Left ventricle myocardium superior (tissue), 1 donor: ENCODE measurements at regions not wholly inside any gene's neighbourhood (a gene's known extent, or its start where the extent isn't known, plus 50 kb on each side); places are given as distances from the start of the nearest gene placed in this dataset.
"Not testable (repeated sequence)": the region's sequence is repeated elsewhere in the genome, so short reads cannot be mapped to it uniquely, and the experiment has no call there.

Experiments
- ATAC-seq: fragments of 200-7000 bp; cut with Tn5 transposase; one replicate; pipeline ENCODE4 v1.9.1; 2020; ENCODE audit warnings: mild to moderate bottlenecking, moderate library complexity
- DNase-seq: peaks from one replicate; pipeline ENCODE4 v3.0.0-alpha.2; 2020
- intact Hi-C: fragments of 100-400 bp; cut with micrococcal nuclease; formaldehyde crosslinking; loops from one replicate; pipeline ENCODE4 v1.11.0; 2022
- donor health status: DM: no; HTN: yes; CAD: no; lungs with severe emphysema.

DNA sequence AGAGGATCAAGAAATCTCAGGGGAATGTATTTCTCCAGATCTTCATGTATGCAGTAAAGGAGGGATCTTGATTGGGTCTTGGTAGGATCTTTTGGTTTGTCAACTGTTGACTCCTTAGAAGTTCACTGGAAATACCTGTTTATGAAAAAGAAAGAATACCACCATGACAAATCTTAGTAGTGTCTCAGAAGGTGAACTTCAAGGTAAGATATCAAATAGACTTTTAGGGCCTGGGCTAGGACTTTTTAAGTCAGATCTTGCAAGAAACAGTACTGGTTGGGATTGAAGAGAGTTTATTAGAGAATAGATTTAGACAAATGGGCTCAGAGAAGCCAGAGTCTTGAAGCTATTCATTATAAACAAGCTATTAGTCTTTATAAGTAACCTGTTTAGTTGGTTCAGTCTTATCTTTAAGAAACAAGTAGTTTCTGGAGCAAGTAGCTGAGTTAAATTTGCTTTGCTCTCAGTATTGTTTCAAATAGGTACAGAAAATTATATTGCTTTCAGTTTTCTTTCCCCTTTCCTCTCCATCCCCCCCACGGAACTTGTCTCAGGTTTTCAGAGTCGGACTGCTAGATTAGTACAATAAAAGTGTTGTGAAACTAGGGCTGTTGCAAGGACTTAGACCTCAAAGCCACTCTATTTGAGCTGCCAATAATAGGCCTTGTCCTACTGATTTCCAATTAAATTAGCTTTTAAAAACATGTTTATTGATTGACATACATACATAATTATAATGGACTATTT lies 529.1 kb upstream of the CITED2 start:
- intact Hi-C loops = no loop called here
- ATAC-seq (no peak), DNase-seq (no peak)

GRCh38 chr6:139895205-139895793 lies 520.9 kb upstream of the CITED2 start:
- intact Hi-C loops = no loop called here
- no peak for ATAC-seq

DNA sequence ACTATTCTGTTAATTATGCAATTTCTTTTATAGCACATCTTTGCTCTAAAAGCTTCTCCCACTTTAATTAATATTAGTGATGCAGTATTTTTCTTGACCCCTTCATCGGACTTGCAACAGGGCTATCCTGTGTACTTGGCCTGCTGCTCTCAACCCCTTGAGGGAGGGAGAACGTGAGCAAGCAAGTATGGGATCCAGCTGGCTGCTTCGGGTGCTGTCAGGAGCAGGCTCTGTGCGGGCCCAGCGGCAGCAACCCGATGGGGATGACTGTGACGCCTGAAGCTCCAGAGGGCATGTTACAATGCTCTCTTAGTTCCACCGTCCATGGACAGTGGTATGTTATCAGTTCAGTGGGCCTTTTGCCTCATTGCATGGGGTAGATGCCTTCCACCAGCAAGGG lies 519.8 kb upstream of the CITED2 start:
- DNase-seq = peak; percentile 35
- intact Hi-C loops = no loop called here
- peak; percentile 67 for ATAC-seq

More at GRCh38 chr6:139895205-139895793, 520.9 kb upstream of the CITED2 start:
- no peak for DNase-seq

GRCh38 chr6:139891471-139891870 lies 517.0 kb upstream of the CITED2 start:
- intact Hi-C loops = no loop called here
- ATAC-seq = no peak
- DNase-seq = no peak

GRCh38 chr6:139888681-139889122 lies 514.3 kb upstream of the CITED2 start:
- DNase-seq (no peak), ATAC-seq (no peak)
- intact Hi-C loops = loop anchor here (5.0 to 10.0 kb wide), 3 partner anchors 76 to 554 kb away; partner anchors contain the start of gene CITED2

GRCh38 chr6:139887275-139887674 lies 512.8 kb upstream of the CITED2 start:
- ATAC-seq (no peak), DNase-seq (no peak)
- intact Hi-C loops = loop anchor here (5.0 to 10.0 kb wide), 3 partner anchors 78 to 555 kb away; partner anchors contain the start of gene CITED2

- DNase-seq = no peak
- intact Hi-C loops = loop anchor here (5.0 to 10.0 kb wide), 3 partner anchors 78 to 556 kb away; partner anchors contain the start of gene CITED2
- no peak for ATAC-seq
Observed at GRCh38 chr6:139886396-139886795, 511.9 kb upstream of the CITED2 start.

DNA sequence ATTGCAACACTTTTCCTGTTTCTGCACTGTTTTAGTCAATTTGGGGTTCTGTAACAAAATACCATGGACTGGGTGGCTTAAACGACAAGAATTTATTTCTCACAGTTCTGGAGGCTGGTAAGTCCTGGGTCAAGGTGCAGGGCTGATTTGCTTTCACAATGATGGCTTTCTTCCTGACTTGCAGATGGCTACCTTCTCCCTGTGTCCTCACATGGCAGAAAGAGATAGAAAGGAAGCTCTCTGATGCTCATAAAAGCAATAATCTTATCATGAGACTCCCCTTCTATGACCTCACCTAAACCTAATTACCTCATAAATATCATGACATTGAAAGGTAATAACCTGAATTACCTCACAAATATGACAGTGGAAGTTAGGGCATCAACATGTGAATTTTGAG lies 511.5 kb upstream of the CITED2 start:
- DNase-seq = no peak
- intact Hi-C loops = loop anchor here (5.0 to 10.0 kb wide), 3 partner anchors 79 to 556 kb away; partner anchors contain the start of gene CITED2
- ATAC-seq = no peak

DNA sequence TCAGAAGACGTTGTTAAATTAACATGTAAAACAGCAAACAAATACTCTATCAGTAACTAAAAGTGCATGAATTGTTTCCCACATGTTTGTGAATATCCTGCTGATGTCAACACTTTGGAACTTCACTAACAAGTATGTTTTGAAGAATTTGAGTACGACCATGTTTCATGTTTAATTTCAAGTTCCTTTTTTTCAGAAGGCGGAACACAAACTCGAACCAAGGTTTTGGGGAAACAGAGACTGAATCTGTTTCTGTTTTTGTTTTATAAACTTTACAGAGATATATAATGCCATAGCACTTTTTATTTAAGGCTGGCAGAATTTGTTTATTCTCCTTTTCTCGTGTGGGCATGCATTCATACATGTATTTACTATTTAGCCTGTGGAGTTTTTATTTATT lies 509.3 kb upstream of the CITED2 start:
- intact Hi-C loops = loop anchor here (10.0 kb wide), 2 partner anchors 81 to 509 kb away; partner anchors contain the start of gene CITED2

GRCh38 chr6:139882977-139883728 lies 508.7 kb upstream of the CITED2 start:
- ATAC-seq = peak; percentile 90
- no peak for DNase-seq
- intact Hi-C loops = loop anchor here (10.0 kb wide), 2 partner anchors 82 to 508 kb away; partner anchors contain the start of gene CITED2

More for the DNA sequence above, 509.3 kb upstream of the CITED2 start:
- no peak for ATAC-seq
- no peak for DNase-seq

DNA sequence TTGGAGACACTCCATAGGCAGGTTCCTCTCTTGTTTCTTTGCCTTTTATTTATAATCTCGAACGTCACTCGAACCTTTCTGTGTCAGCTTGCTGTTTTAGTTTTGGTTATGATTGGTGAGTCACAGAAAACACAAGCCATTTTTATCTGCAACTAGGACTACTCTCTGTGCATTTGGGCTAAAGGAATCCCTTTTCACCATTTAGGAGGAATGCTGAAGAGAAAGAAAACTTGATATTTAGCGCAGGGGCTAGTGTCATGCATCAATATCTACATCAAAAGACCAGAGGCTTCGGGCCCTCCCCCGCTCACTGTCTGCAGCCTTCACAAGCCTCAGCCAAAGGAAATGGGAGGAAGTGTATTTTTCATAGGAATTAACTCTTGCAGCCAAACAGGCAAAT lies 507.8 kb upstream of the CITED2 start:
- ATAC-seq (peak; percentile 24), DNase-seq (no peak)
- intact Hi-C loops = loop anchor here (10.0 kb wide), 2 partner anchors 83 to 507 kb away; partner anchors contain the start of gene CITED2

GRCh38 chr6:139881728-139882211 lies 507.3 kb upstream of the CITED2 start:
- peak; percentile 77 for ATAC-seq
- intact Hi-C loops = loop anchor here (10.0 kb wide), 2 partner anchors 83 to 507 kb away; partner anchors contain the start of gene CITED2
- DNase-seq = peak; percentile 32

- DNase-seq (no peak), ATAC-seq (no peak)
- intact Hi-C loops = loop anchor here (10.0 kb wide), 2 partner anchors 84 to 506 kb away; partner anchors contain the start of gene CITED2
Observed at GRCh38 chr6:139881236-139881635, 506.8 kb upstream of the CITED2 start.

DNA sequence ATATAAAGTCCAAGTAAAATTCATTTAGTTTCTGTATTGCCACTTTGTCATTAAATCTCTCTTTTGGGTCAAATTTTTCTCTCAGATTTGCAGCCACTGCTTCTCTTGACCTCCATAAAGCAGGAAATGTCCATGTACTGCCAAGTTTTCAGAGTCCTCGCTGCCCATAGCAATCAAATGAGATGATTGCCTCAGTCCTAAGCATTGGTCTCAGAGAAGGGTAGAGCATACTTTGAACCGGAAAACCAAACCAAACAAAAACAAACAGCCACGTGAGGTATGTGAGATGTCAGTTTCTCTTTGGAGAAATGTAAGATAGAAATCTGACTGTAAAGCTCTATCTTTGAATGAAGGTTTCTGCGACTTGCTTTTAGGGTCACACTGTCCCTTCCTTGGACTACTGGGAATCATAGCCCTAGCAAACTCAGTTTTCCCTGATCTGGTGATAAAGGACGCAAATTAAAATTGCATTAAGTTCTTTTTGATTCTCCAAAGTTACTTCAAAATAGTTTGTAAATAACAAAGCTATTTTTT lies 505.4 kb upstream of the CITED2 start:
- intact Hi-C loops = loop anchor here (10.0 kb wide), 2 partner anchors 85 to 505 kb away; partner anchors contain the start of gene CITED2
- DNase-seq = no peak
- no peak for ATAC-seq

GRCh38 chr6:139879241-139879640 lies 504.8 kb upstream of the CITED2 start:
- intact Hi-C loops, ATAC-seq, DNase-seq: not testable (repeated sequence)

DNA sequence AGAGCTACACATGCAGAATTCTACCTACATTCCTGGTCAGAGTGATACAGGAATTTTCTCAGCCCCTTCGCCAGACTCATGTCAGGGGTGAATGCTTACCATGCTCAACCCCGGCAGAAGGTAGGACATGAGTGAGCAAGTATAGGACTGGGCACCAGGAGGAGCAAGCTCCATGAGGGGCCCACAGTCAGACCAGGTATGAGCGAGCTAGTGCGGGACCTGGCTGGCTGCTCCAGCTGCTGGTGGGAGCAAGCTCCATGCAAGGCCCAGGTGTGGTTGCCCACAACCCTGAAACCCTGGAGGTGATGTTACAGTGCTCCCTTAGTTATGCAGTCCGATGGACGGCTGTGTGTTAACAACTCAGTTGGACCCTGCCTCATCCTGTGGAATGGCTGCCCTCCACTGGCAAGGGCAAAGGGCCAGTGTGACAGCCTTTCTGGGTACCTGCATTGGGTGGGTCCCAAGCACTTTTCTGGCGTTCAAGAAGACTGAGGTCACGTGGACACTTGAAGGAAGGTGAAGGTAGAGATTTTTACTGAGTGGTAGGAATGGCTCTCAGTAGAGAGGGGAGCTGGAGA lies 503.5 kb upstream of the CITED2 start:
- intact Hi-C loops = no loop called here
- DNase-seq (no peak), ATAC-seq (no peak)

GRCh38 chr6:139872665-139873064 lies 498.2 kb upstream of the CITED2 start:
- ATAC-seq (no peak), DNase-seq (no peak)
- intact Hi-C loops = no loop called here

DNA sequence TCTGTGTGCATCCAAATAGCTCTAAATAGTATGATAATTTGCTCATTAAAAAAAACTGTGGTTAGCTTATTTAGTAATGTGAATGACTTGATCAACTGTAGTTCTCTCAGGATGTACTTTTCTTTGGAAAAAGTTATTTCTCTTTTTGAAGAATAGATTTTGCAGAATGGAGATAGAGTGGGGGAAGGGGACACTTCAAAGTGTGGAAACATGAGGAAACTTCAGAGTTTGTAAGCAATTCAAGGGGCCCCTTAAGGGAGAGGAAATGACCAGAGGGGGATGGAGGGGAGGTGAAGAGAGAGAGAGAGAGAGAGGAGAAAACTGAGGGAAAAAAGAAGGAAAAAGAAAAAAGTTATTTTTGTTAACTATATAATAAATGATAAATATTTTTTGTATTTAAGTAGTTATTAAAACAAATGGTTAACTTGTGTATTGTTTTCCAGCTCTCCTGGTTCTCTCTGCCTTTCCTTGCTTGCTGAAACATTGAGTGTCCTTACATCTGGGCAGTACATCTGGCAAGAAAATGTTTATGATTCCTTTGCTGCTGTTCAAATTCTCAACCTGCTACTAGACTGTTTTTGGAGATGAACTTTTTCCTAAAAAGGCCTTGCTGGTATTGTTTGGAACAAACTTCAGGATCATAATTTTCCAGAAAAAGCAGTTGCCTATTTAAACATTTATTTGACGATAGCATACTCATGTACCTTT lies 497.5 kb upstream of the CITED2 start:
- no peak for ATAC-seq
- intact Hi-C loops = no loop called here
- DNase-seq = no peak
